GM23338 (cell line): ENCODE measurements at regions not wholly inside any gene's neighbourhood (a gene's known extent, or its start where the extent isn't known, plus 50 kb on each side); places are given as distances from the start of the nearest gene placed in this dataset.

Source experiments
- ATAC-seq: fragments of 200-7000 bp; cut with Tn5 transposase; 3 replicates; pipeline ENCODE4 v1.9.1; 2020
- DNase-seq: peaks from one replicate; pipeline ENCODE4 v3.0.0-alpha.2; 2015; ENCODE audit warnings: low spot score
- H2AFZ ChIP-seq: fragments of 200-600 bp; sonication (generic); 2 replicates; pipeline ENCODE4 v1.8.0; 2016; ENCODE audit warnings: antibody characterized with exemption, mild to moderate bottlenecking, moderate library complexity
- H3F3A ChIP-seq: fragments of 200-600 bp; sonication (generic); replicated peaks from 2 replicates; pipeline ENCODE4 v1.8.0; 2017; ENCODE audit warnings: antibody characterized with exemption, mixed run types, low read depth
- H3K27ac ChIP-seq: fragments of 200-600 bp; sonication (generic); 2 replicates; pipeline ENCODE4 v1.6.1; 2016; ENCODE audit warnings: low read depth
- H3K27me3 ChIP-seq: fragments of 200-600 bp; sonication (generic); 2 replicates; pipeline ENCODE4 v1.8.0; 2016; ENCODE audit warnings: mild to moderate bottlenecking, mixed run types, moderate library complexity; ENCODE audit not compliant: insufficient read depth
- H3K36me3 ChIP-seq: fragments of 200-600 bp; sonication (generic); 2 replicates; pipeline ENCODE4 v1.8.0; 2016; ENCODE audit warnings: mild to moderate bottlenecking; ENCODE audit not compliant: insufficient read depth
- H3K4me1 ChIP-seq: fragments of 200-600 bp; sonication (generic); 2 replicates; pipeline ENCODE4 v1.8.0; 2016; ENCODE audit warnings: mild to moderate bottlenecking, moderate library complexity; ENCODE audit not compliant: insufficient read depth
- H3K4me2 ChIP-seq: fragments of 200-600 bp; sonication (generic); 2 replicates; pipeline ENCODE4 v1.7.1; 2017; ENCODE audit warnings: mixed run types
- H3K4me3 ChIP-seq: fragments of 200-600 bp; sonication (generic); 2 replicates; pipeline ENCODE4 v1.6.1; 2016; ENCODE audit warnings: mixed run types
- H3K79me2 ChIP-seq: fragments of 200-600 bp; sonication (generic); replicated peaks from 2 replicates; pipeline ENCODE4 v1.8.0; 2017; ENCODE audit warnings: mild to moderate bottlenecking; ENCODE audit not compliant: insufficient read depth
- H3K9me2 ChIP-seq: fragments of 200-600 bp; sonication (generic); 2 replicates; pipeline ENCODE4 v1.8.0; 2017; ENCODE audit not compliant: insufficient read depth
- H4K20me1 ChIP-seq: fragments of 200-600 bp; sonication (generic); replicated peaks from 2 replicates; pipeline ENCODE4 v1.8.0; 2017; ENCODE audit warnings: mild to moderate bottlenecking; ENCODE audit not compliant: insufficient read depth
- H3K27ac Mint-ChIP-seq: 2 replicates; pipeline ENCODE4 v1.8.0; 2020; ENCODE audit warnings: inconsistent platforms, mild to moderate bottlenecking, moderate library complexity, mixed read lengths
- H3K27me3 Mint-ChIP-seq: 3 replicates; pipeline ENCODE4 v1.8.0; 2022; ENCODE audit warnings: low read depth, mild to moderate bottlenecking, moderate library complexity, mixed read lengths, inconsistent platforms; ENCODE audit not compliant: insufficient read depth, poor library complexity
- H3K36me3 Mint-ChIP-seq: 3 replicates; pipeline ENCODE4 v1.8.0; 2021; ENCODE audit warnings: low read depth, mild to moderate bottlenecking, inconsistent platforms, moderate library complexity, mixed read lengths
- H3K4me1 Mint-ChIP-seq: 3 replicates; pipeline ENCODE4 v1.8.0; 2020; ENCODE audit warnings: mild to moderate bottlenecking, inconsistent platforms, mixed read lengths
- H3K4me3 Mint-ChIP-seq: 3 replicates; pipeline ENCODE4 v1.8.0; 2021; ENCODE audit warnings: moderate library complexity, mild to moderate bottlenecking, inconsistent platforms, mixed read lengths
- H3K9me3 Mint-ChIP-seq: 3 replicates; pipeline ENCODE4 v1.8.0; 2020; ENCODE audit warnings: moderate library complexity, mild to moderate bottlenecking, inconsistent platforms, mixed read lengths
- CREB1 ChIP-seq: fragments of 250-450 bp; sonication (Bioruptor Pico); IDR thresholded peaks from 2 replicates; pipeline ENCODE4 v1.5.0; 2020; ENCODE audit warnings: low read depth, mild to moderate bottlenecking, moderate library complexity
- CTCF ChIP-seq, 2 experiments: fragments of 200-600 bp in 1 of 2; sonication (generic) in 1 of 2; conservative IDR thresholded peaks; 2 replicates each; pipeline versions ENCODE4 v1.5.1 to v1.6.1; 2016 to 2017; ENCODE audit warnings: antibody characterized with exemption in 2 of 2, low read depth in 2 of 2, mild to moderate bottlenecking in 2 of 2, moderate library complexity in 1 of 2
- ETS1 ChIP-seq: IDR thresholded peaks from 2 replicates; pipeline ENCODE4 v1.6.1; 2016; ENCODE audit warnings: antibody characterized with exemption
- EZH2 ChIP-seq: fragments of 200-600 bp; sonication (generic); IDR thresholded peaks from one replicate; pipeline ENCODE4 v1.8.0; 2017; ENCODE audit warnings: antibody characterized with exemption, mild to moderate bottlenecking, low read depth; ENCODE audit not compliant: unreplicated experiment
- EZH2phosphoT487 ChIP-seq: fragments of 200-600 bp; sonication (generic); IDR thresholded peaks from one replicate; pipeline ENCODE4 v1.8.1; 2018; ENCODE audit warnings: antibody characterized with exemption; ENCODE audit not compliant: unreplicated experiment
- NANOG ChIP-seq: IDR thresholded peaks from 2 replicates; pipeline ENCODE4 v1.6.1; 2016; ENCODE audit warnings: antibody characterized with exemption, borderline replicate concordance
- POLR2AphosphoS5 ChIP-seq: IDR thresholded peaks from 2 replicates; pipeline ENCODE4 v1.6.1; 2016; ENCODE audit warnings: antibody characterized with exemption, low read depth
- REST ChIP-seq: IDR thresholded peaks from one replicate; pipeline ENCODE4 v1.6.1; 2018; ENCODE audit warnings: antibody characterized with exemption; ENCODE audit not compliant: unreplicated experiment
- STAT1 ChIP-seq: IDR thresholded peaks from one replicate; pipeline ENCODE4 v1.6.1; 2016; ENCODE audit warnings: antibody characterized with exemption; ENCODE audit not compliant: unreplicated experiment
- ZNF114 ChIP-seq: fragments of 250-450 bp; sonication (Bioruptor Pico); IDR thresholded peaks from 2 replicates; pipeline ENCODE4 v1.5.0; 2020; ENCODE audit warnings: mild to moderate bottlenecking, moderate library complexity
- ZNF462 ChIP-seq: fragments of 250-450 bp; sonication (Bioruptor Pico); IDR thresholded peaks from 2 replicates; pipeline ENCODE4 v1.5.0; 2020; ENCODE audit warnings: mild to moderate bottlenecking, moderate library complexity

GRCh38 chr7:153640586-153640985, 411.6 kb upstream of the DPP6 start:
- no peak overlapping the region for H2AFZ ChIP-seq
- H3K9me2 ChIP-seq: no peaks in the 10 kb centered on the region
- TF ChIP-seq REST: no peak
- TF ChIP-seq ZNF462: no peak
- TF ChIP-seq ZNF114 (CRISPR knock-in tag): no peak
- TF ChIP-seq EZH2phosphoT487: no peak
- TF ChIP-seq EZH2: no peak
- TF ChIP-seq CREB1 (CRISPR knock-in tag): no peak
- no peak for TF ChIP-seq STAT1
- no peak for TF ChIP-seq ETS1
- TF ChIP-seq CTCF (conservative IDR thresholded peaks at IDR 0.05; ENCODE audit: low read depth in 2 of 2): no peak
- TF ChIP-seq POLR2AphosphoS5: no peak
- TF ChIP-seq NANOG: no peak
- peaks cover 92% of the 10 kb centered on the region for H3K9me3 Mint-ChIP-seq
- H3K4me1 ChIP-seq: no peaks in the 10 kb centered on the region
- H3K27me3 ChIP-seq: no peaks in the 10 kb centered on the region
- H3K27ac Mint-ChIP-seq: no peak overlapping the region
- no peaks in the 10 kb centered on the region for H3K4me1 Mint-ChIP-seq
- ATAC-seq (no peak), DNase-seq (no peak)
- no peak overlapping the region for H3K27ac ChIP-seq
- H3F3A ChIP-seq: no peaks in the 10 kb centered on the region
- H3K36me3 Mint-ChIP-seq: peaks cover 18% of the 10 kb centered on the region
- no peaks in the 10 kb centered on the region for H4K20me1 ChIP-seq
- no peak overlapping the region for H3K4me3 ChIP-seq
- H3K4me2 ChIP-seq: no peak overlapping the region
- H3K36me3 ChIP-seq: peaks cover 11% of the 10 kb centered on the region
- no peak overlapping the region for H3K4me3 Mint-ChIP-seq
- no peaks in the 10 kb centered on the region for H3K79me2 ChIP-seq
- peaks cover 3% of the 10 kb centered on the region for H3K27me3 Mint-ChIP-seq
